ENCODE measurements at regions not wholly inside any gene's neighbourhood (a gene's known extent, or its start where the extent isn't known, plus 50 kb on each side); places are given as distances from the start of the nearest gene placed in this dataset.

- Histone ChIP-seq H3K36me3 (no peaks in the 10 kb centered on the region), H3K4me1 (replicated peaks) (no peaks in the 10 kb centered on the region), H3K27me3 (replicated peaks) (no peaks in the 10 kb centered on the region), H3K4me3 (no peak overlapping the region), H3K9me3 (replicated peaks) (no peaks in the 10 kb centered on the region), H3K27ac (no peak overlapping the region)
- DNase-seq (ENCODE audit: low read depth in 1 of 2, low spot score in 2 of 2), result no peak
These were observed 327.3 kb downstream of the NXPE2 start for GRCh38 chr11:115005663-115006062.

- H3K4me3 ChIP-seq, result no peak overlapping the region
- H3K9me3 ChIP-seq (replicated peaks), result no peaks in the 10 kb centered on the region
- H3K4me1 ChIP-seq (replicated peaks), result no peaks in the 10 kb centered on the region
- no peak for DNase-seq (ENCODE audit: low read depth in 1 of 2, low spot score in 2 of 2)
- H3K27me3 ChIP-seq (replicated peaks), result no peaks in the 10 kb centered on the region
- no peaks in the 10 kb centered on the region for H3K36me3 ChIP-seq
- no peak overlapping the region for H3K27ac ChIP-seq
These were observed 329.5 kb downstream of the NXPE2 start for GRCh38 chr11:115007851-115008250.

DNA sequence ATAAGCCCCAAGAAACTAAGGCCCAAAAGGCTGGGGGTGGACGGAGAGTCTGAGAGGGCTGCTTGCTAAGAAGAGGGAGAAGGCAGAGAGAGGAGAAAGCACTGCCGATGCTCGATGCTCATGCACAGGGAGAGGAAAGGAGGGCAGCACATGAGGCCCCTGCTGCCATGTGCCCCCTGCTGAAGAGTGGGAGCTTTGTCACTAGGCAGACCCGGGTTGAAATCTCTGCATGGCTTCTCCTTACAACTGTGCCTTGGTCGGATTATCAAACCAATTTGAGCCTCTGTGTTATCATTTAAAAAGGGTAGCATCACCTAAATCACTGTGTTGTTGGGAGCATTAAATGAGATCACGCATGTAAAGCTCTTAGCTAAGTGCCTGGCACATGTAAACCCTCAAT, 330.5 kb downstream of the NXPE2 start:
- Histone ChIP-seq H3K36me3 (no peaks in the 10 kb centered on the region), H3K4me3 (no peak overlapping the region), H3K4me1 (replicated peaks) (no peaks in the 10 kb centered on the region), H3K9me3 (replicated peaks) (no peaks in the 10 kb centered on the region), H3K27me3 (replicated peaks) (no peaks in the 10 kb centered on the region), H3K27ac (no peak overlapping the region)
- DNase-seq (ENCODE audit: low read depth in 1 of 2, low spot score in 2 of 2), result no peak

GRCh38 chr11:115017529-115017928, 339.2 kb downstream of the NXPE2 start:
- H3K27me3 ChIP-seq (replicated peaks), result no peaks in the 10 kb centered on the region
- H3K36me3 ChIP-seq, result no peaks in the 10 kb centered on the region
- DNase-seq (ENCODE audit: low read depth in 1 of 2, low spot score in 2 of 2), result no peak
- no peaks in the 10 kb centered on the region for H3K4me1 ChIP-seq (replicated peaks)
- H3K4me3 ChIP-seq, result no peak overlapping the region
- H3K9me3 ChIP-seq (replicated peaks), result no peaks in the 10 kb centered on the region
- no peak overlapping the region for H3K27ac ChIP-seq

- Histone ChIP-seq H3K9me3 (replicated peaks) (no peaks in the 10 kb centered on the region), H3K27ac (no peak overlapping the region), H3K4me1 (replicated peaks) (no peaks in the 10 kb centered on the region), H3K36me3 (no peaks in the 10 kb centered on the region), H3K27me3 (replicated peaks) (no peaks in the 10 kb centered on the region), H3K4me3 (no peak overlapping the region)
- DNase-seq (ENCODE audit: low read depth in 1 of 2, low spot score in 2 of 2), result no peak
These were observed 351.8 kb downstream of the NXPE2 start for GRCh38 chr11:115030166-115030565.

DNA sequence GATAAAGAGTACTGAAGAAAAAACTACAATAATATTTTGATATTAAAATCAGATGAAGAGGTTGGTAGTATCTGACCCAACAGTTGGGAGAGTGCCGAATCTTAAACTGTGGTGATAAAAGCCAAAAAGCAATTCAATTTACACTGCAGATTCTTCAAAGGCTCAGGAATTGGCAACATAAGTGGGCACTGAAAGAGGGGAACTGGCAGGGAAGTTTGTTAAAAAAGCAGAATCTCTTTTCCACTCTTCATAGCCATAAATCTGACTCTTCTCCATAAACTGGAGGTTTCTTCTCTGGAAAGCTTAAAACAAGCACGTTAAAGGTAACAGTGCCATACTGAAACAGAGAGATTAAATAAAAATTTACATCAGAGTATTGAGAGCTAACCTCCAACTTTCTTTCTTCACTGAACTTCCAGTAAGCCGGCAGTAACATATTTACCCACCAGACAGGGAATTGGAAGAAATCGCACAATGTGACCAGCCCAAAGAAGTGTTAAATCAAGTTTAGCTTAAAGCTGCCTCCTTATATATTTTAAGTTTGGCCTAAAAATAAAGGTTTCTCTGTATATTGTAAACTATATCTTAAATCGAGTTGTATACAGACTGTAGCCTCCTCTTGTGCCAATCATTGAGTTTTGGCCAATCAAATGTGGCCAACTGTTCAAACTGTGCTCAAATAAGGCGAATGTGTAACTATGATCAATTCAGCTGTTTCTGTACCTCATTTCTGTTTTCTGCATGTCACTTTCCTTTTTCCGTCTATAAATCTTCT, 358.3 kb downstream of the NXPE2 start:
- Histone ChIP-seq H3K4me3 (no peak overlapping the region), H3K9me3 (replicated peaks) (no peaks in the 10 kb centered on the region), H3K27me3 (replicated peaks) (no peaks in the 10 kb centered on the region), H3K36me3 (no peaks in the 10 kb centered on the region), H3K27ac (no peak overlapping the region), H3K4me1 (replicated peaks) (no peaks in the 10 kb centered on the region)
- DNase-seq (ENCODE audit: low read depth in 1 of 2, low spot score in 2 of 2), result no peak

DNA sequence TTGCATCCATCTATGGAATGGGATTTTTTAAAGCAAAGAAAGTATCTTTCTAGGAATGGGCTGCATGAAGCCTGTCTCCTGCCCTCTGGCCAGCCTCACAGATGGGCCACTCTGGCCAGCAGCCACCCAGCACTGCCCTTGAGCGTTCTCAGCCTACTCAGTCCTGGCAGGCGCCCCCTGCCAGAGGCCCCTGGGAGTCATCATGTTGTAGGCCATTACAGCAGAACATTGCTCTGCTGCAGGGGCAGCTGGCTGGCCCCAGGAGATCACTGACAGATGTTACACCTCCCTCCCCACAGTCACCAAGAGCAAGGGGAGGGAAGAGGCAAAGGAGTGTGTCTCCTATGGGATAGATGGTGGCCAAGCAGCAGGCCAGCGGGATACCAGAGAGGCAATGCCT, 363.7 kb downstream of the NXPE2 start:
- DNase-seq (ENCODE audit: low read depth in 1 of 2, low spot score in 2 of 2), result no peak
- Histone ChIP-seq H3K4me1 (replicated peaks) (no peaks in the 10 kb centered on the region), H3K27me3 (replicated peaks) (no peaks in the 10 kb centered on the region), H3K9me3 (replicated peaks) (no peaks in the 10 kb centered on the region), H3K36me3 (no peaks in the 10 kb centered on the region), H3K4me3 (no peak overlapping the region), H3K27ac (no peak overlapping the region)

DNA sequence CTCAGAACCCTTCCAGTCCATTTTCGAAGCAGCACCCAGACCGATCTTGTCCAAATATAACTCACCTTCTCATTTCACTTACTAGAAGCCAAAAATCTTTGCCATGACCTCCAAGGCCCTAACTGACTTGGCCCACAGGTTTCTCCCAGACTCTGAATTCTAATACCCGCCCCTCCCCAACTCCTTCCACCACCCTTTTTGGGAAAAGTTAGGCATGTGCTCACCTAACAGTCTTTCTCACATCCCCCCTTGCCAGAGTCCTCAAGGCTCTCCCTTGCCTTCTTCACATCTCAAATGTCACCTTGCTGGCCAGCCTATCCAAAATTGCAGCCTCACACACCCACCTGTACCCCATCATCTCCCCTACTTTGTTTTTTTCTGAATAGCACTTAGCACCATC, 369.3 kb downstream of the NXPE2 start:
- DNase-seq (ENCODE audit: low read depth in 1 of 2, low spot score in 2 of 2), result no peak
- no peak overlapping the region for H3K4me3 ChIP-seq
- H3K27me3 ChIP-seq (replicated peaks), result no peaks in the 10 kb centered on the region
- H3K4me1 ChIP-seq (replicated peaks), result no peaks in the 10 kb centered on the region
- no peaks in the 10 kb centered on the region for H3K36me3 ChIP-seq
- no peaks in the 10 kb centered on the region for H3K9me3 ChIP-seq (replicated peaks)
- no peak overlapping the region for H3K27ac ChIP-seq

DNA sequence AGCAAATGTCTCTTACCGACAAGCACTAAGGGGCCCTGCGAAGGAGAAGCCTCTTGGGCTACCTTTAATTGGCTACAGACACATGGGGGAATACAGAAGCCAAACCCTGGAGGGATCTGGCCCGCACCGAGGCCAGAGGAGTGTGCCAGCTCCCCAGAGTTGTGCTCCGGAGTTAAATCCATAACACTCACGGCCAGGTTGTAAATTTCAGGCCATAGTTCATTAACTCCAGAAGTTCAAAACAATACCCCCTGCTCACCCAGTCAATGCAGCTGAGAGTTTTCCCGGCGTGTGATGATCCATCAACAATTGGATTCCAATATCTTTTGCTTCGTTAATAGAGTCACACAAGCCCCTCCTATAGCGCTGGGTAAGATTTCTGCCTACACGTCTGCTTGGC, 371.5 kb downstream of the NXPE2 start:
- H3K27me3 ChIP-seq (replicated peaks), result no peaks in the 10 kb centered on the region
- no peaks in the 10 kb centered on the region for H3K36me3 ChIP-seq
- H3K4me3 ChIP-seq, result no peak overlapping the region
- DNase-seq (ENCODE audit: low read depth in 1 of 2, low spot score in 2 of 2), result no peak
- no peak overlapping the region for H3K27ac ChIP-seq
- no peaks in the 10 kb centered on the region for H3K4me1 ChIP-seq (replicated peaks)
- no peaks in the 10 kb centered on the region for H3K9me3 ChIP-seq (replicated peaks)

DNA sequence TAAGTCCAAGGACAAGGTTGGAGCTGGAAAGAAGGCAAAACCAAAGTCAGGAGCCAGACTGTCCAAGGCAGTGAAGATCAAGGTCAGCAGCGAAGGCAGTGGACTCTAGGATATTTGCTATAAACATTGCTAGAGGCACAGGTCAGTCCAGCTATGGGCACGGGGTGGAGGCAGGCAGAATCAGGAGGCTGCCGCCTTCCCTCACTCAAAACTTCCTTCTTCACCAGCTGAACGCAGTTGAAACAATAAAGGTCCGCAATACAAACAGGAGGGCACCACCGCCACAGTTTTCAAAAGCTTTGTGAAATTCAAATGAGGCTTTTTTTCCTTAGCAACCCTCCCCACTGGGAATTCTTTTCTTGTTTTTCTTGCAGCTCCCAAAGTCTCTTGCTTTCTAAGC, 372.4 kb downstream of the NXPE2 start:
- H3K27me3 ChIP-seq (replicated peaks), result no peaks in the 10 kb centered on the region
- H3K4me1 ChIP-seq (replicated peaks), result no peaks in the 10 kb centered on the region
- H3K36me3 ChIP-seq, result no peaks in the 10 kb centered on the region
- no peak for DNase-seq (ENCODE audit: low read depth in 1 of 2, low spot score in 2 of 2)
- H3K27ac ChIP-seq, result no peak overlapping the region
- no peaks in the 10 kb centered on the region for H3K9me3 ChIP-seq (replicated peaks)
- H3K4me3 ChIP-seq, result no peak overlapping the region

- H3K4me3 ChIP-seq, result no peak overlapping the region
- no peaks in the 10 kb centered on the region for H3K36me3 ChIP-seq
- H3K27ac ChIP-seq, result no peak overlapping the region
- no peaks in the 10 kb centered on the region for H3K4me1 ChIP-seq (replicated peaks)
- H3K9me3 ChIP-seq (replicated peaks), result no peaks in the 10 kb centered on the region
- no peaks in the 10 kb centered on the region for H3K27me3 ChIP-seq (replicated peaks)
- DNase-seq (ENCODE audit: low read depth in 1 of 2, low spot score in 2 of 2), result no peak
These were observed 373.7 kb downstream of the NXPE2 start for GRCh38 chr11:115051938-115052590.

GRCh38 chr11:115052601-115053000, 374.3 kb downstream of the NXPE2 start:
- no peaks in the 10 kb centered on the region for H3K9me3 ChIP-seq (replicated peaks)
- no peaks in the 10 kb centered on the region for H3K36me3 ChIP-seq
- H3K4me1 ChIP-seq (replicated peaks), result no peaks in the 10 kb centered on the region
- DNase-seq (ENCODE audit: low read depth in 1 of 2, low spot score in 2 of 2), result no peak
- H3K4me3 ChIP-seq, result no peak overlapping the region
- no peak overlapping the region for H3K27ac ChIP-seq
- H3K27me3 ChIP-seq (replicated peaks), result no peaks in the 10 kb centered on the region

- no peak for DNase-seq (ENCODE audit: low read depth in 1 of 2, low spot score in 2 of 2)
- Histone ChIP-seq H3K4me3 (no peak overlapping the region), H3K27ac (no peak overlapping the region), H3K9me3 (replicated peaks) (no peaks in the 10 kb centered on the region), H3K4me1 (replicated peaks) (no peaks in the 10 kb centered on the region), H3K36me3 (no peaks in the 10 kb centered on the region), H3K27me3 (replicated peaks) (no peaks in the 10 kb centered on the region)
These were observed 376.5 kb downstream of the NXPE2 start for GRCh38 chr11:115054570-115055538.

DNA sequence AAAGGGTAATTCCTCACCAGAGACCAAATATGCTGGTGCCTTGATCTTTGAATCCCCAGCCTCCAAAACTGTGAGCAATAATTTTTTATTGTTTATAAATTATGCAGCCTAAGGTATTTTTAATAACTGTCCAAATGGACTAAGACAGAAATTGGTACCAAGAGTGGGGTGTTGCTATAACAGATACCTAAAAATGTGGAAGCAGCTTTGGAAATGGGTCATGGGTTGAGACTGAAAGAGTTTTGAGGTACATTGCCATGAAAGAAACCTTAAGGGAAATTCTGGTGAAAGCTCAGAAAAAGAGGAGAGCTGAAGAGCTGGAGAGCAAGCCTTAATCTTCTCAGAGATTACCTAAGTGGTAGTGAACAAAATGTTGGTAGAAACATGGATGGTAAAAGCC, 378.2 kb downstream of the NXPE2 start:
- H3K4me3 ChIP-seq, result no peak overlapping the region
- no peaks in the 10 kb centered on the region for H3K4me1 ChIP-seq (replicated peaks)
- no peaks in the 10 kb centered on the region for H3K27me3 ChIP-seq (replicated peaks)
- no peaks in the 10 kb centered on the region for H3K36me3 ChIP-seq
- no peak overlapping the region for H3K27ac ChIP-seq
- no peaks in the 10 kb centered on the region for H3K9me3 ChIP-seq (replicated peaks)
- DNase-seq (ENCODE audit: low read depth in 1 of 2, low spot score in 2 of 2), result no peak

All from SJSA1 (cell line).